SH-SY5Y (cell line): ENCODE measurements at regions not wholly inside any gene's neighbourhood (a gene's known extent, or its start where the extent isn't known, plus 50 kb on each side); places are given as distances from the start of the nearest gene placed in this dataset.
A peak's percentile ranks its signal among the peaks of the same experiment; 100 is the strongest.

Source experiments
- GATA2 ChIP-seq: IDR thresholded peaks from 2 replicates; pipeline ENCODE4 v1.6.1; 2011; ENCODE audit warnings: mild to moderate bottlenecking, low read depth, low read length
- GATA3 ChIP-seq: IDR thresholded peaks from 2 replicates; pipeline ENCODE4 v1.6.1; 2011; ENCODE audit warnings: low read depth, mild to moderate bottlenecking, low read length, moderate library complexity

GRCh38 chr4:114317564-114317963, 281.0 kb upstream of the UGT8 start:
- TF ChIP-seq GATA2, result 0 out of 2 replicates have a peak, but pooled peaks have one; percentile 11
- peak; percentile 69; the same call in 1 of the 2 replicates for TF ChIP-seq GATA3

GRCh38 chr4:114318309-114318708, 280.3 kb upstream of the UGT8 start:
- TF ChIP-seq GATA3 (no peak), GATA2 (no peak)

DNA sequence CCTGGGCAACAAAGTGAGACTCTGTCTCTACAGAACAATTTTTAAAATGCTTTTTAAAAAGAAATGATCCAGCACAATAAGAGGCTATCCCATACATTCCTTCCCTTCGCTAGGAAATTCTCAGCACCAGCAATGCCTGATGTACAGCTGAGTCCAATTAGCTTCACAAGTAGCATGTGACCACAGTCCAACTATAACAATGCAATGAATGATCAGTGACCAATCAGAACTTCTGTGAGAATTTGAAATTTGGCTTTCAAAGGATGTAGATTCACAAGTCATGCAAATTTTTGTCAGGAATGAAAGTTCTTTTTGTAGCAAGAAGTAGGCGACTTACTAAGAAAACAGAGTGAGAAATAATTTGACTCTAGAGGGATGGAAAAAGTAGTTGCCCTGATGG, 278.5 kb upstream of the UGT8 start:
- TF ChIP-seq GATA2 (no peak), GATA3 (no peak)

DNA sequence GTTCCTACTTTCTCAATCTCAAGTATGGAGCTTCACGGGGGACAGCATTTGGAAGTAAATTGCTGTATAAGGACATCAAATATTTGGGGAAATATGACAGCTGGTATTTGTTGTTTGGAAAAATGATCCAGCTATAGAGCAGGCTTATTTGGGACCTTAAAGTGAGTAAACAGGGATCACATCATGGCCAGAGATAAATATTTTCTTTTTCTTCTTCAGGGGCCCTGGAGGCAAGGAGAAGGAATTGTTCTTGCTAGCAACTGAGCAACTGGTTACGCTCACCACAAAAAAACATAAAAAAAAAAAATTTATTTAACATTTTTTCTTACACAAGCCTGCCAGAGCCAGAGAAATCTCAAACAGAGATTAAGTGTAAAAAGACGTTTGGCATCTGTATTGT, 277.2 kb upstream of the UGT8 start:
- TF ChIP-seq GATA3 (no peak), GATA2 (no peak)

DNA sequence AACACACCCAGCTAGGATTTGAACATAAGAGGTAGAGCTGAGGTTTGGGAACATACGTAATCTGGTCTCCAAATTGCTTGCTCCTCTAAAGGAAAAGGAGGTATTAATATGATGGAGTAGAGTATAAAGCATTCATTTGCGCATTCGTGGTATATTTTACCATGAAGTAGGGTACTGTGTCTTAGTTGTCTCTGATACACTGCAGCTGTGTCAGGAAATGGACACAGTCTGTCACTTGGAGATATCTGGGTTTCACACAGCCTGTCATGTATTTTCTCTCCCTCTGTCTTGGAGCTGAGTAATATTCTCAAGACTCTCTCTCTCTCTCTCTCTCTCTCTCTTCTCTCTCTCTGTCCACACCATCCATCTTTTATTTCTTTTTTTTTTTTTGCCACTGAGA, 274.8 kb upstream of the UGT8 start:
- TF ChIP-seq GATA3 (no peak), GATA2 (no peak)

DNA sequence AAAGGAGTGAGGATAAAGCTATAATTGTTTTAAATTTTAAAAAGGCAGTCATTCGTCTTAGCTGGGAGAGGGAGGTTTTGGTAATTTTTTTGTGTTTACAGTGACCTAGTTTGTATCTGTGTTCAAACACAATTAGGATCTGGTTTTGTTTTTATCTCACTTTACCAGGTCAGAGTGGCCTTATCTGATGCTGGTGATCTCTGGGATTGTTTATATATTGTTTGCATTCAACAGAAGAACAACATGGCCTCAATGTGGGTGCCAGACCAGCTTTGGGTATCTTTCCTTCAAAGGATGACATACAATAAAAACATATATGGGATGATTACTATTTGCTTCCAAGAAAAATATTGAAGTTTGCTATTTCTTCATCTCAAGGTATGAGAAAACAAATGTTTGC, 272.2 kb upstream of the UGT8 start:
- TF ChIP-seq GATA3 (peak; percentile 79), GATA2 (peak; percentile 84; the same call in 1 of the 2 replicates)

- no peak for TF ChIP-seq GATA3
- no peak for TF ChIP-seq GATA2
Observed at GRCh38 chr4:114332119-114332518, 266.5 kb upstream of the UGT8 start.

- TF ChIP-seq GATA2 (peak; percentile 37; the same call in 1 of the 2 replicates), GATA3 (peak; percentile 52; the same call in 1 of the 2 replicates)
Observed at GRCh38 chr4:114334884-114335330, 263.7 kb upstream of the UGT8 start.

DNA sequence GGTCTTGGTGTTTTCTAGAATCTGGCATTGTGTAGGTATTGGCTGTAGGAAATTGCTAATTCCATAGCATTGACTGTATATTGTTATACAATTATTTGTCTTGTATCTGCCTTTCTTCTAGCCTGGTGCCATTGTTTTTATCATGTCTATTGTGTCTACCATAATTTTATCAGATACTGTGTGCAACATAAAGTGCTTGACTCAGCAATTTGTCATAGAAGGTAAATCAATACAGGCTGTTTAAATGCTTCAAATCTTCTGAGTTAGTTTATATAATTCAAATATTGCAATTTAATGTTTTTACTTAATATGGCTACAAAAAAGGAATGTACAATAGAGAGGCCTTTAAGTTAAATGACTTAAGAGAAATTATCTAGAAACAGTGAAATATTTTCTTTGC, 263.3 kb upstream of the UGT8 start:
- no peak for TF ChIP-seq GATA3
- no peak for TF ChIP-seq GATA2

DNA sequence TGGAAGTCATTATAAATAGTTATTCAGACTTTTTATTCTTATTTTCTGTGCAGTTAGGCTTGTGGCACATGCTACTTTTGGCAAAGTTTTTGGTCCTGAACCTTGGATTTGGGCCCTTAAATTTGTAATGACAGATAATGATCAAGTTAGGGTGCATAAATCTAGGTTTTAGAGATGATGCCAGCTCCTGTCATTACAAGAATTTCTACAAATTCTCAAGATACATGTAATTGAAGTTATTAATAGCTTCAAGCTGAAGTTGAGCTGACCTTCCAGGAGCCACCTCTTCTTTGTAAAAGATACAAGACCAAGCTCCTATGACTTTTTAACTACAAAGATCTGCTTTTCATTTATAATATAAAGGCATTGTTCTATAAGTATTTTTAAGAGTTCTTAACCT, 255.6 kb upstream of the UGT8 start:
- TF ChIP-seq GATA2 (no peak), GATA3 (no peak)

GRCh38 chr4:114349543-114350175, 248.9 kb upstream of the UGT8 start:
- no peak for TF ChIP-seq GATA3
- TF ChIP-seq GATA2, result no peak

DNA sequence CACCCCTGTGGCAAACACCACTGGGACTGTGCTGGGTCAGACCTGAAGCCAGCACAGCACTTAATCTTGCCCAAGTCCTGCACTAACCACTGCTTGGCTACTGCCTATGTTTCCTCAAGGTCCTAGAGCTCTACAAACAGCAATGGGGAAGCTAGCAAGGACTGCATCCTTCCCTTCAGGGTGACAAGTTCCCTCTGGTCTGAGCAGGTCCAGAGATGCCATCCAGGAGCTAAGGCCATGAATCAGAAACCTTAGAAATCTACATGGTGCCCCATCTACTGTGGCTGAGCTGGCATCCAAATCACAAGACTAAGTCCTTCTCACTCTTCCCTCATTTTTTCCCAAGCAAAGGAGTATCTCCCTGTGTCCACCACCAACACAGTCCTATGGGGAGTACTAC, 239.7 kb upstream of the UGT8 start:
- TF ChIP-seq GATA3, result no peak
- no peak for TF ChIP-seq GATA2

DNA sequence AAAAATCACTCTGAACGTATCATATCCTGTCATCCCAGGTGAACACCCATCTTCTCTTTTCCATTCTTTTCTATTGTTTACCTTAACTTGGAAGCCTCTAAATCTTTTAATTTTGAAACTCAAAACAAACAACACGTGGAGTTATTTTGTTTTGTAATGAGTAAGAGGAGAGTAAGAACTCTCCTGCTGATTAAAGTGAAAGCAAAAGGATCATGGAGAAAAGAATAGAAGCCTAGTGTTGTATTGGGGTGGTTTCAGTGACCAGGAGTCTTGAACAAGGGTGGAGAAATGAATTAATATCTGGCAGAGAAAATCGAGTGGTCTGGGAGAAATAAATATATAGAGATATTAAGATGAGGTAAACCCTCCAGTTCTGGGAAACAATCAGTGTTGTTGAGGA, 237.4 kb upstream of the UGT8 start:
- TF ChIP-seq GATA2, result no peak
- TF ChIP-seq GATA3, result no peak

GRCh38 chr4:114364857-114365256, 233.8 kb upstream of the UGT8 start:
- TF ChIP-seq GATA3 (no peak), GATA2 (no peak)

GRCh38 chr4:114365591-114365990, 233.0 kb upstream of the UGT8 start:
- TF ChIP-seq GATA2, result no peak
- TF ChIP-seq GATA3, result no peak

GRCh38 chr4:114366368-114366767, 232.2 kb upstream of the UGT8 start:
- TF ChIP-seq GATA2, result no peak
- no peak for TF ChIP-seq GATA3
